DOHH2 (cell line): ENCODE measurements at regions not wholly inside any gene's neighbourhood (a gene's known extent, or its start where the extent isn't known, plus 50 kb on each side); places are given as distances from the start of the nearest gene placed in this dataset.

ENCODE experiments used
- EZH2phosphoT487 ChIP-seq: fragments of 200-600 bp; sonication (generic); IDR thresholded peaks from 2 replicates; pipeline ENCODE4 v1.6.1; 2017; ENCODE audit warnings: borderline replicate concordance, mild to moderate bottlenecking, antibody characterized with exemption, low read length, moderate library complexity, mixed read lengths
- TF ChIP-seq, protein P1 (sequence below): fragments of 200-600 bp; sonication (generic); IDR thresholded peaks from one replicate; pipeline ENCODE4 v1.5.1; 2014; ENCODE audit warnings: antibody characterized with exemption, mild to moderate bottlenecking, low read depth, low read length; ENCODE audit not compliant: poor library complexity, severe bottlenecking

- TF ChIP-seq, protein P1, sequence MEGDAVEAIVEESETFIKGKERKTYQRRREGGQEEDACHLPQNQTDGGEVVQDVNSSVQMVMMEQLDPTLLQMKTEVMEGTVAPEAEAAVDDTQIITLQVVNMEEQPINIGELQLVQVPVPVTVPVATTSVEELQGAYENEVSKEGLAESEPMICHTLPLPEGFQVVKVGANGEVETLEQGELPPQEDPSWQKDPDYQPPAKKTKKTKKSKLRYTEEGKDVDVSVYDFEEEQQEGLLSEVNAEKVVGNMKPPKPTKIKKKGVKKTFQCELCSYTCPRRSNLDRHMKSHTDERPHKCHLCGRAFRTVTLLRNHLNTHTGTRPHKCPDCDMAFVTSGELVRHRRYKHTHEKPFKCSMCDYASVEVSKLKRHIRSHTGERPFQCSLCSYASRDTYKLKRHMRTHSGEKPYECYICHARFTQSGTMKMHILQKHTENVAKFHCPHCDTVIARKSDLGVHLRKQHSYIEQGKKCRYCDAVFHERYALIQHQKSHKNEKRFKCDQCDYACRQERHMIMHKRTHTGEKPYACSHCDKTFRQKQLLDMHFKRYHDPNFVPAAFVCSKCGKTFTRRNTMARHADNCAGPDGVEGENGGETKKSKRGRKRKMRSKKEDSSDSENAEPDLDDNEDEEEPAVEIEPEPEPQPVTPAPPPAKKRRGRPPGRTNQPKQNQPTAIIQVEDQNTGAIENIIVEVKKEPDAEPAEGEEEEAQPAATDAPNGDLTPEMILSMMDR = no peak
- no peak for TF ChIP-seq EZH2phosphoT487
Measured at GRCh38 chr2:16747689-16748088, 82.1 kb upstream of the CYRIA start.
